Glomerular visceral epithelial cell (primary cell): ENCODE measurements at regions not wholly inside any gene's neighbourhood (a gene's known extent, or its start where the extent isn't known, plus 50 kb on each side); places are given as distances from the start of the nearest gene placed in this dataset.
"Not testable (repeated sequence)": the region's sequence is repeated elsewhere in the genome, so short reads cannot be mapped to it uniquely, and the experiment has no call there.

ENCODE experiments used
- DNase-seq: peaks from one replicate; pipeline ENCODE4 v3.0.0-alpha.2; 2016; ENCODE audit errors: extremely low spot score

GRCh38 chr13:53382008-53382407, 353.4 kb downstream of the OLFM4 start:
- DNase-seq = no peak

GRCh38 chr13:53398051-53398450, 369.4 kb downstream of the OLFM4 start:
- DNase-seq = no peak

GRCh38 chr13:53405616-53406015, 377.0 kb downstream of the OLFM4 start:
- no peak for DNase-seq

GRCh38 chr13:53408306-53408705, 379.7 kb downstream of the OLFM4 start:
- DNase-seq = no peak

- no peak for DNase-seq
Observed at GRCh38 chr13:53408847-53409568, 380.4 kb downstream of the OLFM4 start.

GRCh38 chr13:53411463-53411862, 382.9 kb downstream of the OLFM4 start:
- no peak for DNase-seq

GRCh38 chr13:53415135-53415534, 386.5 kb downstream of the OLFM4 start:
- no peak for DNase-seq

GRCh38 chr13:53417601-53418000, 389.0 kb downstream of the OLFM4 start:
- DNase-seq = no peak

- DNase-seq = no peak
Observed at GRCh38 chr13:53422415-53422814, 393.8 kb downstream of the OLFM4 start.

- DNase-seq = no peak
Observed at GRCh38 chr13:53436396-53436795, 407.8 kb downstream of the OLFM4 start.

GRCh38 chr13:53439439-53440225, 411.0 kb downstream of the OLFM4 start:
- no peak for DNase-seq

GRCh38 chr13:53442979-53443378, 414.4 kb downstream of the OLFM4 start:
- DNase-seq = no peak

- DNase-seq = no peak
Observed at GRCh38 chr13:53445686-53446085, 417.1 kb downstream of the OLFM4 start.

- DNase-seq = no peak
Observed at GRCh38 chr13:53447456-53447855, 418.8 kb downstream of the OLFM4 start.

GRCh38 chr13:53447863-53448262, 419.2 kb downstream of the OLFM4 start:
- no peak for DNase-seq

- not testable (repeated sequence) for DNase-seq
Observed at GRCh38 chr13:53452263-53452808, 423.7 kb downstream of the OLFM4 start.

- DNase-seq = no peak
Observed at GRCh38 chr13:53460796-53461195, 432.2 kb downstream of the OLFM4 start.

- no peak for DNase-seq
Observed at GRCh38 chr13:53463106-53463505, 434.5 kb downstream of the OLFM4 start.

GRCh38 chr13:53466576-53466975, 438.0 kb downstream of the OLFM4 start:
- DNase-seq = no peak

GRCh38 chr13:53473397-53473796, 444.8 kb downstream of the OLFM4 start:
- DNase-seq = no peak

- DNase-seq = no peak
Observed at GRCh38 chr13:53474878-53475277, 446.3 kb downstream of the OLFM4 start.

- no peak for DNase-seq
Observed at GRCh38 chr13:53490752-53491151, 462.1 kb downstream of the OLFM4 start.

- DNase-seq = no peak
Observed at GRCh38 chr13:53494406-53494805, 465.8 kb downstream of the OLFM4 start.
